ENCODE measurements at regions not wholly inside any gene's neighbourhood (a gene's known extent, or its start where the extent isn't known, plus 50 kb on each side); places are given as distances from the start of the nearest gene placed in this dataset.

- TF ChIP-seq CREB1 (IDR thresholded peaks at IDR 0.05; ENCODE audit: low read depth) (no peak), SMARCA5 (IDR thresholded peaks at IDR 0.05) (no peak), EP300 (IDR thresholded peaks at IDR 0.05; ENCODE audit: borderline replicate concordance in 1 of 2, control insufficient read depth in 1 of 2, low read depth in 2 of 2, low read length in 2 of 2) (no peak), SREBF2 (IDR thresholded peaks at IDR 0.05; ENCODE audit: low read length) (no peak), CTCF (IDR thresholded peaks at IDR 0.05 in 2 of 3, conservative IDR thresholded peaks at IDR 0.05 in 1 of 3; ENCODE audit: control insufficient read depth in 2 of 3, extremely low read depth in 1 of 3, insufficient read depth in 1 of 3, low read depth in 3 of 3, low read length in 3 of 3) (no peak), CBX5 (IDR thresholded peaks at IDR 0.05; ENCODE audit: low read depth) (no peak), JUND (IDR thresholded peaks at IDR 0.05; ENCODE audit: low read depth, low read length) (no peak), PAX8 (IDR thresholded peaks at IDR 0.05) (no peak), E4F1 (IDR thresholded peaks at IDR 0.05; ENCODE audit: borderline replicate concordance, partially characterized antibody) (no peak), CHD4 (IDR thresholded peaks at IDR 0.05) (no peak), POLR2AphosphoS5 (IDR thresholded peaks at IDR 0.05; ENCODE audit: low read length) (no peak)
Observed at GRCh38 chr2:100667801-100668200, 105.0 kb downstream of the PDCL3 start.

Measured in GM12878 (cell line).